Heart left ventricle (tissue), 13 donors: ENCODE measurements at regions not wholly inside any gene's neighbourhood (a gene's known extent, or its start where the extent isn't known, plus 50 kb on each side); places are given as distances from the start of the nearest gene placed in this dataset.

Source experiments
- POLR2A ChIP-seq, 2 donors: fragments of 450-650 bp; IDR thresholded peaks; one replicate each; pipeline ENCODE4 v1.6.1; 2017; ENCODE audit warnings: antibody characterized with exemption in 2 of 2, mild to moderate bottlenecking in 2 of 2, moderate library complexity in 2 of 2
- TF ChIP-seq, protein P1 (sequence below), 12 donors: fragments of 200-600 bp; sonication (generic) in 4 of 12; IDR thresholded peaks; one replicate each; pipeline versions ENCODE4 v1.5.0 to v1.8.0; 2018 to 2022; ENCODE audit warnings: antibody characterized with exemption in 12 of 12, mild to moderate bottlenecking in 5 of 12
- donor health status: ischemic (EF 13 %, LVEDD 7.1; RV severe dilation, severe dysfunction).
- donor health status: DM: no; HTN: yes; CAD: no.
- donor health status: DM: no; HTN: no; CAD: no.
- donor health status: ischemic (EF 25% LVEDD 6.9; RV normal size, moderate dysfunction).
- donor health status: ischemic (EF 25% LVEDD 5.7; RV mildly dilated, moderate dysfunction).
- donor health status: ischemic (EF 35%, LVEDD 5.7; RV mildly dilated, moderate dysfunction).
- donor health status: nonischemic (EF 11% LVEDD 7.7; RV severe dilation, severe dysfunction).
- donor health status: DM: yes; HTN: yes; CAD: no.
- donor health status: PGD.
- donor health status: ischemic (EF 29% LVEDD 5.4; RV normal size, mild dysfunction).
- donor health status: nonischemic (EF 23%, LVEDD 6.1; RV moderate dilation, normal function).

DNA sequence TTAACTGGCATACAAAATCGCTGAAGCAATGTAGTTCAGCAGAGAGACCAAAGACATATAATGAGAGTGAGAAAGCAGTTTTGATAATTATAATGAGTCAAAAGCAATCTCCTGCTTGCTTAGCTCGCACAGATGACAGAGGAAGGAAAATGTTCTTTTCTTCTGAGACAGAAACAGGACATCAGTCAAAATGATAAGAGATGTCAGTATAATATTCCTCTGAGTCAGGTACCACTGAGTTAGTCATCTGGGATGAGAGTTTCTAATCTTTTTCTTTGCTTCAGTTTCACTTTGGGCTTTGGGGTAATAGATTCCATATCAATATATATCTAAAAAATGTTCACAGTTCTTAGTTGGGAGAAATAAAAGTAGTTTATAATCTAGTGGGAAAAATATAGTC lies 387.2 kb downstream of the PCDH7 start:
- TF ChIP-seq, protein P1, sequence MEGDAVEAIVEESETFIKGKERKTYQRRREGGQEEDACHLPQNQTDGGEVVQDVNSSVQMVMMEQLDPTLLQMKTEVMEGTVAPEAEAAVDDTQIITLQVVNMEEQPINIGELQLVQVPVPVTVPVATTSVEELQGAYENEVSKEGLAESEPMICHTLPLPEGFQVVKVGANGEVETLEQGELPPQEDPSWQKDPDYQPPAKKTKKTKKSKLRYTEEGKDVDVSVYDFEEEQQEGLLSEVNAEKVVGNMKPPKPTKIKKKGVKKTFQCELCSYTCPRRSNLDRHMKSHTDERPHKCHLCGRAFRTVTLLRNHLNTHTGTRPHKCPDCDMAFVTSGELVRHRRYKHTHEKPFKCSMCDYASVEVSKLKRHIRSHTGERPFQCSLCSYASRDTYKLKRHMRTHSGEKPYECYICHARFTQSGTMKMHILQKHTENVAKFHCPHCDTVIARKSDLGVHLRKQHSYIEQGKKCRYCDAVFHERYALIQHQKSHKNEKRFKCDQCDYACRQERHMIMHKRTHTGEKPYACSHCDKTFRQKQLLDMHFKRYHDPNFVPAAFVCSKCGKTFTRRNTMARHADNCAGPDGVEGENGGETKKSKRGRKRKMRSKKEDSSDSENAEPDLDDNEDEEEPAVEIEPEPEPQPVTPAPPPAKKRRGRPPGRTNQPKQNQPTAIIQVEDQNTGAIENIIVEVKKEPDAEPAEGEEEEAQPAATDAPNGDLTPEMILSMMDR (IDR thresholded peaks at IDR 0.05): no peak
- no peak for TF ChIP-seq POLR2A (IDR thresholded peaks at IDR 0.05)
